ENCODE measurements at regions not wholly inside any gene's neighbourhood (a gene's known extent, or its start where the extent isn't known, plus 50 kb on each side); places are given as distances from the start of the nearest gene placed in this dataset.

DNA sequence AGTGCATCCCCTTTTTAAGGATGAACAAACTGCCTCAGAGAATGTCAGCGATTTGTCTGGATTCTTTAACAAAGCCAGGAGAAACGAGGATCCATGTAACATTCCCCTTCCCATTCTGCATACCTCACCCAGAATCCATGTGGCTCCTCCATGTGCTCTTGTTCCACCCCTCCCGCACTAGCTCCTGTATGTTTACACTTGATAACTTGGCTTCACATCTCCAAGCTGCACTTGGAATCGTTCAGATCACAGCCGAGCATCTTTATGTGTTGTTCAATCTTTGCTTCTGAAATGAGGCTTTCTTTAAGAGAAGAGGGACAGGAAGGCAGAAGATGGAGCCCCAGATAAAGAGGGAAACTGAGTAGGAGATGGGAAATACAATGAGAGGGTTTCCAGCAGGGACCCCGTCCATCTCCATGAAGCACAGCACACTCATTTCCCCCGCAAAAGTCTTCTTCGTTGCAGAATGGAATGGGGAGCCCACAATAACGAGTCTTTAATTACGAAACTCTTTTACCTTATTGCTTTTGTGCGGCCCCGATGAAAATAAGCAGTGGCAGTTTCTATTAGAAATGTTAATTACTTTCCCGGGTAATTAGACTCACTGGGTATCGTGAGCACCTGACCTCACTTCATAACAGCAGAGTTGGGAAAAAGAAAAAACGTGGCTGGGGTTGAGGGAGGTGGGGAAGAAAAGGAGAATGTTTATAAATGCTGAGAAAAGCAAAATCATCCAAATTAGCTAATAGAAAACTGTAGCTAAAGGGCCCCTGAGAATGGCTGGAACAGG is 96.8 kb upstream of the ISX start:
- 69 to 70% methylated on average over 15 of the region's 15 CpGs for whole genome bisulfite sequencing, 2 donors
- TF ChIP-seq POLR2AphosphoS5 (IDR thresholded peaks at IDR 0.05), result no peak
- TF ChIP-seq POLR2A (IDR thresholded peaks at IDR 0.05), result no peak
- TF ChIP-seq, protein P1, sequence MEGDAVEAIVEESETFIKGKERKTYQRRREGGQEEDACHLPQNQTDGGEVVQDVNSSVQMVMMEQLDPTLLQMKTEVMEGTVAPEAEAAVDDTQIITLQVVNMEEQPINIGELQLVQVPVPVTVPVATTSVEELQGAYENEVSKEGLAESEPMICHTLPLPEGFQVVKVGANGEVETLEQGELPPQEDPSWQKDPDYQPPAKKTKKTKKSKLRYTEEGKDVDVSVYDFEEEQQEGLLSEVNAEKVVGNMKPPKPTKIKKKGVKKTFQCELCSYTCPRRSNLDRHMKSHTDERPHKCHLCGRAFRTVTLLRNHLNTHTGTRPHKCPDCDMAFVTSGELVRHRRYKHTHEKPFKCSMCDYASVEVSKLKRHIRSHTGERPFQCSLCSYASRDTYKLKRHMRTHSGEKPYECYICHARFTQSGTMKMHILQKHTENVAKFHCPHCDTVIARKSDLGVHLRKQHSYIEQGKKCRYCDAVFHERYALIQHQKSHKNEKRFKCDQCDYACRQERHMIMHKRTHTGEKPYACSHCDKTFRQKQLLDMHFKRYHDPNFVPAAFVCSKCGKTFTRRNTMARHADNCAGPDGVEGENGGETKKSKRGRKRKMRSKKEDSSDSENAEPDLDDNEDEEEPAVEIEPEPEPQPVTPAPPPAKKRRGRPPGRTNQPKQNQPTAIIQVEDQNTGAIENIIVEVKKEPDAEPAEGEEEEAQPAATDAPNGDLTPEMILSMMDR (IDR thresholded peaks at IDR 0.05), result no peak
- no peak for TF ChIP-seq EP300 (IDR thresholded peaks at IDR 0.05)
- H3K4me3 ChIP-seq, result no peak overlapping the region
- no peak overlapping the region for H3K27ac ChIP-seq
- intact Hi-C loops (cut with DNase I), result loop anchor here (10.0 kb wide), 1 partner anchor 64 kb away; no protein-coding TSS in a partner anchor
- no peaks in the 10 kb centered on the region for H3K9me3 ChIP-seq
- H3K4me1 ChIP-seq, result no peaks in the 10 kb centered on the region
- no peak for DNase-seq
- H3K27me3 ChIP-seq, result no peaks in the 10 kb centered on the region
- H3K36me3 ChIP-seq, result no peaks in the 10 kb centered on the region

GRCh38 chr22:34971456-34971855 is 94.5 kb upstream of the ISX start:
- H3K27ac ChIP-seq, result no peak overlapping the region
- 9 to 52% methylated on average over 2 of the region's 2 CpGs for WGBS, 2 donors
- H3K27me3 ChIP-seq, result no peaks in the 10 kb centered on the region
- H3K4me3 ChIP-seq, result no peak overlapping the region
- H3K4me1 ChIP-seq, result no peaks in the 10 kb centered on the region
- H3K9me3 ChIP-seq, result no peaks in the 10 kb centered on the region
- no peaks in the 10 kb centered on the region for H3K36me3 ChIP-seq
- TF ChIP-seq POLR2A (IDR thresholded peaks at IDR 0.05), result no peak
- intact Hi-C loops (cut with DNase I), result no loop called here
- no peak for DNase-seq

GRCh38 chr22:34972191-34972897 is 93.6 kb upstream of the ISX start:
- intact Hi-C loops (cut with DNase I), result no loop called here
- no peak for DNase-seq
- TF ChIP-seq, protein P1 (IDR thresholded peaks at IDR 0.05), result no peak
- TF ChIP-seq POLR2AphosphoS5 (IDR thresholded peaks at IDR 0.05) (no peak), POLR2A (IDR thresholded peaks at IDR 0.05) (no peak), EP300 (IDR thresholded peaks at IDR 0.05) (no peak)
- Histone ChIP-seq H3K9me3 (no peaks in the 10 kb centered on the region), H3K4me1 (no peaks in the 10 kb centered on the region), H3K36me3 (no peaks in the 10 kb centered on the region), H3K4me3 (no peak overlapping the region), H3K27ac (no peak overlapping the region), H3K27me3 (no peaks in the 10 kb centered on the region)
- 81 to 82% methylated on average over 8 of the region's 8 CpGs for WGBS, 2 donors

DNA sequence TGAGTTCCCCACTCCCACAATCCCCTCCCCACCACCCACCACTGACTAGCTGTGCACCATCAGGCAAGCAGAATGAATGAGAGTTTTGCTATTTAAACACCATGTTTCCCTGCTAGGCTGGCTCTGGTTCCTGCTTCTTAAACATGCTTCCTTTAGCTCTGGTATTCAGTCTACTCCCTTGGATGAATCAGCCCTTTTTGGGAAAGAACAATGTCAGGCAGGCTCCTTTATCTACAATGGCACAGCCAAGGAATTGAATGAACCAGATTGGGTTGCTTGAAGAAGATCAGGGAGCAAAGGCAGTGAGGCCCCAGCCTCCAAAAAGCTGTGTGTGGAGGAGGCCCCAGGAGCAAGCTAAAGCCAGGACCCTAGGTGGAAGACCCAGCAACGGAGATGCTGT is 92.9 kb upstream of the ISX start:
- Histone ChIP-seq H3K36me3 (no peaks in the 10 kb centered on the region), H3K4me1 (no peaks in the 10 kb centered on the region), H3K4me3 (no peak overlapping the region), H3K27me3 (no peaks in the 10 kb centered on the region), H3K9me3 (no peaks in the 10 kb centered on the region), H3K27ac (no peak overlapping the region)
- 71 to 89% methylated on average over 1 of the region's 1 CpG for WGBS, 2 donors
- no peak for DNase-seq
- TF ChIP-seq POLR2AphosphoS5 (IDR thresholded peaks at IDR 0.05) (no peak), POLR2A (IDR thresholded peaks at IDR 0.05) (no peak), EP300 (IDR thresholded peaks at IDR 0.05) (no peak)
- TF ChIP-seq, protein P1 (IDR thresholded peaks at IDR 0.05), result no peak
- intact Hi-C loops (cut with DNase I), result no loop called here

DNA sequence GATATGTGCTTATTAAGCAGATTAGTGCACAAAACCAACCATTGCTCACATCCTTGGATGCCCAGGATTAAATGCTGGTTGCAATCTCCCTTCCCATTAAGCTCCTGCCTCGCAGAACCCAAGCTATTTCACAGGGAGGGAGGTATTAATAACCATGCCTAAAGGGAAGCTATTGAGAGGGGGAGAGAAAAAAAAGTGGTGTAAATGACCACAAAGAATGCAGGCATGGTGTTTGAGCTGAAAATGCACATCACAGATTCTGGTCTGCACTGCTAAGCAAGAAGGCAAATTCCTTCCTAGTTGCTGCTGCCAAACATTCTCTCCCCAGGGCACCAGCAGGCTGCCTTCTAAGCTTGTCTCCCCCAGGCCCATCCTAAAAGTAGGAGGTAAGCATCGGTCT is 92.0 kb upstream of the ISX start:
- intact Hi-C loops (cut with DNase I), result no loop called here

More for the DNA sequence above, 92.0 kb upstream of the ISX start:
- no peaks in the 10 kb centered on the region for H3K27me3 ChIP-seq
- H3K36me3 ChIP-seq, result no peaks in the 10 kb centered on the region
- H3K27ac ChIP-seq, result no peak overlapping the region
- H3K9me3 ChIP-seq, result no peaks in the 10 kb centered on the region
- TF ChIP-seq, protein P1 (IDR thresholded peaks at IDR 0.05), result no peak
- TF ChIP-seq EP300 (IDR thresholded peaks at IDR 0.05), result no peak
- no peak for TF ChIP-seq POLR2AphosphoS5 (IDR thresholded peaks at IDR 0.05)
- TF ChIP-seq POLR2A (IDR thresholded peaks at IDR 0.05), result no peak
- no peak for DNase-seq
- WGBS, 2 donors, result 60 to 74% methylated on average over 2 of the region's 2 CpGs
- no peaks in the 10 kb centered on the region for H3K4me1 ChIP-seq
- H3K4me3 ChIP-seq, result no peak overlapping the region
